ENCODE measurements at regions not wholly inside any gene's neighbourhood (a gene's known extent, or its start where the extent isn't known, plus 50 kb on each side); places are given as distances from the start of the nearest gene placed in this dataset.
A peak's percentile ranks its signal among the peaks of the same experiment; 100 is the strongest.

GRCh38 chr12:107454109-107454830 is 231.3 kb upstream of the PWP1 start:
- no peak for DNase-seq (ENCODE audit: extremely low read depth, low read depth)
- TF ChIP-seq CTCF (IDR thresholded peaks at IDR 0.05; ENCODE audit: low read depth, low read length) = no peak

DNA sequence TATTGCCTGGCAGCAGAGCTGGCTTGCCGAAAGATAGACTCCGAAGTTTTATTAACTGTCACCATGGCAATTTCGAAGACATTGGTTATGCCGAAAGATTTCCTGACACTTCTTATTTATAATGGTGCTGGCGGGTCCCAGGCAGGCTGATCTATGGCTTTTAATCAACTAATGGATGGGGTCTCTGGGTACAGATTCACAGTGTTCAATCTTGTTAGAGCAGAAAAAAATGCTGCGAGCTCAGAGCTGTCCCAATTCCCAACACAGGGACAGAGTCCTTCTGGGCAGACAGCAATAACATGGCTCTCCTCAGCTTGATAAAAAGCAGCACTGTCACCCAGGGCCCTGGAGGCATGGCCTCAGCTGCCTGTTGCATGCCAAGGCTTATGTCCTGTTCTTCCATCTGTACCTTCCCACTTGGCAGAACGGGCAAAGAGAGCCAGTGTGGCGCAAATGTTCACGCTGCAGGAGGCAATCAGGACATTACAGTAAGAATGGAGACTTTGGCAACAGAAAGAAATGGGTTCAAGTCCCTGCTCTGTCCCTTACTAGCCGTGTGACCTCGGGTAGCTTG is 228.2 kb upstream of the PWP1 start:
- no peak for TF ChIP-seq CTCF (IDR thresholded peaks at IDR 0.05; ENCODE audit: low read depth, low read length)
- no peak for DNase-seq (ENCODE audit: extremely low read depth, low read depth)

DNA sequence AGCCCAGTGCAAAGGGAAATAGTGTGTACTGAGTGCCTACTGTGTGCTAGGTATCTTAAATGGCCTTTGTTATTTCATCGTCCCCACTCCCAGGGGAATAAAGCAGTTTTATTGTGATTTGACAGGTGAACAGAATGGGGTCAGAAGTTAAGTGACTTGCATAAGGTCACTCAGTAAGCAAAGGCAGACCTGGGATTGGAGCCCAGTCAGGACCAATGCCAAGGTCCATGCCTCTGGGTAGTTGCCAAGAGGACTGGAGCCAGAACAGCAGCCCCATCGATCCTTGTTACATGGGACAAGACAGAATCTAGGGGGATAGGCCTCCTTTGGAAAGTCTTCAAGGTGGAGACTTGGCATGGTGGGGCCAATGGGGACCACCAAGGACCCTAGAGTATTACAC is 227.4 kb upstream of the PWP1 start:
- TF ChIP-seq CTCF (IDR thresholded peaks at IDR 0.05; ENCODE audit: low read depth, low read length) = no peak

GRCh38 chr12:107458990-107459389 is 226.6 kb upstream of the PWP1 start:
- no peak for TF ChIP-seq CTCF (IDR thresholded peaks at IDR 0.05; ENCODE audit: low read depth, low read length)

More for the DNA sequence above, 227.4 kb upstream of the PWP1 start:
- no peak for DNase-seq (ENCODE audit: extremely low read depth, low read depth)

GRCh38 chr12:107459641-107460040 is 226.0 kb upstream of the PWP1 start:
- no peak for TF ChIP-seq CTCF (IDR thresholded peaks at IDR 0.05; ENCODE audit: low read depth, low read length)
- no peak for DNase-seq (ENCODE audit: extremely low read depth, low read depth)

More at GRCh38 chr12:107458990-107459389, 226.6 kb upstream of the PWP1 start:
- DNase-seq (ENCODE audit: extremely low read depth, low read depth) = no peak

- peak; percentile 14 for DNase-seq (ENCODE audit: extremely low read depth, low read depth)
- TF ChIP-seq CTCF (IDR thresholded peaks at IDR 0.05; ENCODE audit: low read depth, low read length) = no peak
These were observed 224.2 kb upstream of the PWP1 start for GRCh38 chr12:107461222-107461975.
